Gastrocnemius medialis (tissue), 4 donors: ENCODE measurements at regions not wholly inside any gene's neighbourhood (a gene's known extent, or its start where the extent isn't known, plus 50 kb on each side); places are given as distances from the start of the nearest gene placed in this dataset.

Experiments
- ATAC-seq, 2 donors: fragments of 150-250 bp; one replicate each; pipeline ENCODE4 v1.9.1; 2016
- DNase-seq, 2 donors: peaks; one replicate each; pipeline ENCODE4 v3.0.0-alpha.2; 2019
- H3K27ac ChIP-seq, 4 donors: fragments of 200-600 bp; sonication (generic); 1 replicate in 1 of 4; 2 replicates in 3 of 4; pipeline ENCODE4 v1.5.1; 2016 to 2018; ENCODE audit warnings: mild to moderate bottlenecking in 2 of 4, moderate library complexity in 1 of 4
- H3K27me3 ChIP-seq, 3 donors: fragments of 200-600 bp; sonication (generic) in 2 of 3; 1 replicate in 1 of 3; 2 replicates in 2 of 3; pipeline versions ENCODE4 v1.5.1 to v1.6.0; 2016 to 2019; ENCODE audit warnings: mild to moderate bottlenecking in 1 of 3, moderate library complexity in 1 of 3
- H3K36me3 ChIP-seq, 2 donors: fragments of 200-600 bp; sonication (generic) in 1 of 2; one replicate each; pipeline ENCODE4 v1.5.1; 2017 to 2018
- H3K4me1 ChIP-seq, 2 donors: fragments of 200-600 bp; sonication (generic) in 1 of 2; one replicate each; pipeline ENCODE4 v1.5.1; 2016 to 2017; ENCODE audit warnings: mild to moderate bottlenecking in 2 of 2
- H3K4me3 ChIP-seq, 4 donors: fragments of 200-600 bp; sonication (generic) in 3 of 4; 1 replicate in 1 of 4; 2 replicates in 3 of 4; pipeline ENCODE4 v1.5.1; 2016 to 2019; ENCODE audit warnings: mild to moderate bottlenecking in 2 of 4
- H3K9me3 ChIP-seq, 3 donors: fragments of 200-600 bp; sonication (generic) in 2 of 3; 1 replicate in 1 of 3; 2 replicates in 2 of 3; pipeline ENCODE4 v1.5.1; 2016 to 2019
- POLR2A ChIP-seq, 2 donors: fragments of 450-650 bp; IDR thresholded peaks; one replicate each; pipeline ENCODE4 v1.6.1; 2017; ENCODE audit warnings: antibody characterized with exemption in 2 of 2, mild to moderate bottlenecking in 2 of 2, moderate library complexity in 2 of 2
- in situ Hi-C, 4 donors: fragments of 200-750 bp; cut with MboI; loops; one replicate each; pipeline versions ENCODE4 v1.15.0 to v1.8.0; 2017; ENCODE audit warnings: low sequenced_read_pairs in 4 of 4
- intact Hi-C: fragments of 100-400 bp; cut with DNase I; formaldehyde crosslinking; loops from one replicate; pipeline ENCODE4 v1.15.1; 2023; ENCODE audit warnings: low total_unique reads
- TF ChIP-seq, protein P1 (sequence below), 5 experiments: fragments of 450-650 bp in 3 of 5; fragments of 200-600 bp in 2 of 5; sonication (generic) in 2 of 5; IDR thresholded peaks in 4 of 5; conservative IDR thresholded peaks in 1 of 5; 1 replicate in 4 of 5; 2 replicates in 1 of 5; pipeline ENCODE4 v1.5.1; 2016 to 2019; ENCODE audit warnings: antibody characterized with exemption in 5 of 5, mild to moderate bottlenecking in 3 of 5, moderate library complexity in 3 of 5

DNA sequence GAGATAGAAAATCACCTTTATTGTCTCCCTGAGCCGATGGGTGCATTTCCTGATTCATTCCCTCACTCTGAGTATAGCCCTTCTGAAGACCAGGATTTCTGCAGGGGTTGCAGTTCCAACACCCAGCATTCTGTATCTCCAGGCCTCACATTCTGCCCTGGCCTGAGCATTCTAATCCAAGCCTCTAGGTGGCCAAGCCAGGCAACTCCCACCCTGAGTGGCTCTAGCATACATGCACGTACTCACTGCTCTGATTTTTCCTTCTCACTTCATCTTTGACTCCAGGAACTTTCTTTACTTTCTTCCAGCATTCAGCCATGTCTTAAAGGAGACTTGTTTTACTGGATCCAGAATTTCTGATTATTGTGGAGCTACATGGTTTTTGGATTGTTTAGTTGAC, 100.7 kb upstream of the STK39 start:
- no peaks in the 10 kb centered on the region for H3K36me3 ChIP-seq
- no peak for DNase-seq
- TF ChIP-seq, protein P1, sequence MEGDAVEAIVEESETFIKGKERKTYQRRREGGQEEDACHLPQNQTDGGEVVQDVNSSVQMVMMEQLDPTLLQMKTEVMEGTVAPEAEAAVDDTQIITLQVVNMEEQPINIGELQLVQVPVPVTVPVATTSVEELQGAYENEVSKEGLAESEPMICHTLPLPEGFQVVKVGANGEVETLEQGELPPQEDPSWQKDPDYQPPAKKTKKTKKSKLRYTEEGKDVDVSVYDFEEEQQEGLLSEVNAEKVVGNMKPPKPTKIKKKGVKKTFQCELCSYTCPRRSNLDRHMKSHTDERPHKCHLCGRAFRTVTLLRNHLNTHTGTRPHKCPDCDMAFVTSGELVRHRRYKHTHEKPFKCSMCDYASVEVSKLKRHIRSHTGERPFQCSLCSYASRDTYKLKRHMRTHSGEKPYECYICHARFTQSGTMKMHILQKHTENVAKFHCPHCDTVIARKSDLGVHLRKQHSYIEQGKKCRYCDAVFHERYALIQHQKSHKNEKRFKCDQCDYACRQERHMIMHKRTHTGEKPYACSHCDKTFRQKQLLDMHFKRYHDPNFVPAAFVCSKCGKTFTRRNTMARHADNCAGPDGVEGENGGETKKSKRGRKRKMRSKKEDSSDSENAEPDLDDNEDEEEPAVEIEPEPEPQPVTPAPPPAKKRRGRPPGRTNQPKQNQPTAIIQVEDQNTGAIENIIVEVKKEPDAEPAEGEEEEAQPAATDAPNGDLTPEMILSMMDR (IDR thresholded peaks at IDR 0.05 in 4 of 5, conservative IDR thresholded peaks at IDR 0.05 in 1 of 5) = peak in 2 of 5 experiments; percentile 7 to 33
- no peak for TF ChIP-seq POLR2A (IDR thresholded peaks at IDR 0.05)
- no peak for ATAC-seq
- no peaks in the 10 kb centered on the region for H3K9me3 ChIP-seq
- no peak overlapping the region for H3K27ac ChIP-seq
- H3K4me1 ChIP-seq = no peaks in the 10 kb centered on the region
- no peaks in the 10 kb centered on the region for H3K27me3 ChIP-seq
- intact Hi-C loops = no loop called here
- in situ Hi-C loops = loop anchor here (5.0 to 25.0 kb wide), 8 partner anchors 334 to 569 kb away; no protein-coding TSS in a partner anchor
- H3K4me3 ChIP-seq = no peak overlapping the region

DNA sequence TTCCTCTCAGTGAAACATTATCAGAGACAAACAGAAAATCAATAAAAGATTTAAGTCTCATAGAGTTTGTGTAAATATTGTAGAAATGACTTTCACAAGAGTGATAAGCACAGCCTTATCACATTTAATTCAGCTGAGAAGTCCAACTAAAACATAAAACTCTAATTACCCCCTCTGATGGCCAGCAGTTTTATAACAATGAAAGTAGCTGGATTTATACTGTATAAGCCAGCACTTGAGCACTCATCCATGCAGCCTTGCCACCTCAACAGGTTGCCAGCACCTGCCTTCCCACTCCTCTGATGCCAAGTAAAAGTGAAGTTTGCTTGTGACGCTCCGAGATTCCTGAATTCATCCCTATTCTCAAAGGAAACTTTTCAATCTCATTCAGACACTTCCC, 103.0 kb upstream of the STK39 start:
- no peak for DNase-seq
- Histone ChIP-seq H3K9me3 (no peaks in the 10 kb centered on the region), H3K36me3 (no peaks in the 10 kb centered on the region), H3K27ac (no peak overlapping the region), H3K27me3 (no peaks in the 10 kb centered on the region), H3K4me3 (no peak overlapping the region), H3K4me1 (no peaks in the 10 kb centered on the region)
- intact Hi-C loops (no loop called here), in situ Hi-C loops (no loop called here)
- no peak for ATAC-seq
- TF ChIP-seq, protein P1 (IDR thresholded peaks at IDR 0.05 in 4 of 5, conservative IDR thresholded peaks at IDR 0.05 in 1 of 5) = no peak
- no peak for TF ChIP-seq POLR2A (IDR thresholded peaks at IDR 0.05)

DNA sequence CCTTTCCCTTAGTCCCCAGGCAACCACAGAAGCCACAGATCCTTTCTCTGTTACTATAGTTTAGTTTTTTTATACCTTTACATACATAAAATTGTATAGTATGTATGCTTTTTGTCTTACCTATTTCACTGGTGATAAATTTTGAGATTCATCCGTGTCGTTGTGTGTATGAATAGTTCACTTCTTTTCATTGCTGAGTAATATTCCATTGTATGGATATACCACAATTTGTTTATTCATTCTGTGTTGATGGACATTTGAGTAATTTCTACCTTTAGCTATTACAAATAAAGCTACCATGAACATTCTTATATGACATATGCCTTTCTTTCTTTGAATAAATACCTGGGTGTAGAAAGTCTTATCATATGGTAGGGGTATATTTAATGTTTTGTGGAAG, 102.8 kb upstream of the CERS6 start:
- ATAC-seq (no peak), DNase-seq (no peak)
- intact Hi-C loops (no loop called here), in situ Hi-C loops (no loop called here)
- Histone ChIP-seq H3K27me3 (no peaks in the 10 kb centered on the region), H3K36me3 (no peaks in the 10 kb centered on the region), H3K9me3 (no peaks in the 10 kb centered on the region), H3K4me3 (no peak overlapping the region), H3K27ac (no peak overlapping the region), H3K4me1 (no peaks in the 10 kb centered on the region)
- TF ChIP-seq, protein P1 (IDR thresholded peaks at IDR 0.05 in 4 of 5, conservative IDR thresholded peaks at IDR 0.05 in 1 of 5) = no peak
- TF ChIP-seq POLR2A (IDR thresholded peaks at IDR 0.05) = no peak

GRCh38 chr2:168354499-168354898, 101.6 kb upstream of the CERS6 start:
- intact Hi-C loops = no loop called here
- no peaks in the 10 kb centered on the region for H3K4me1 ChIP-seq
- H3K27me3 ChIP-seq = no peaks in the 10 kb centered on the region
- TF ChIP-seq POLR2A (IDR thresholded peaks at IDR 0.05) = no peak
- TF ChIP-seq, protein P1 (IDR thresholded peaks at IDR 0.05 in 4 of 5, conservative IDR thresholded peaks at IDR 0.05 in 1 of 5) = no peak
- in situ Hi-C loops = no loop called here
- no peaks in the 10 kb centered on the region for H3K9me3 ChIP-seq
- ATAC-seq (no peak), DNase-seq (no peak)
- H3K36me3 ChIP-seq = no peaks in the 10 kb centered on the region
- H3K27ac ChIP-seq = no peak overlapping the region
- H3K4me3 ChIP-seq = no peak overlapping the region

DNA sequence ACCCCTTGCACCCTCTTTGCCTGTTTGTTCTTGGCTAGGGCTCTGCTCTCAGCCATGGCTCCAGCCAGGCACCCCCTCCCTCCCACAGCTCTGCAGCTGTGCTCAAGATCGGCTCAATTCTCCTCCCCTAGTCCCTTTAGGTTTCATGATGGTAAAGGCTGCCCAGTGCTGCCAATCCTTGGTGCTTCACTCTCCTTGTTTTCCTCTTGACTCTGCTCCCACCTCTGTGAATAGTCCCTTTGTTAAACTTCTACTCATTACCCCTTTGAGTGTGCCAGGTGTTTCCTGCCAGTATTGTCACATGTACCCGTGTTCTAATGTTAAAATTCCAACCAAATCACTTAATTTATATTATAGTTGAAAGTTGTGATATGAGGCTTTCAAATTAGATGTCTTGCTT, 101.0 kb upstream of the CERS6 start:
- ATAC-seq (no peak), DNase-seq (no peak)
- TF ChIP-seq, protein P1 (IDR thresholded peaks at IDR 0.05 in 4 of 5, conservative IDR thresholded peaks at IDR 0.05 in 1 of 5) = no peak
- no peak for TF ChIP-seq POLR2A (IDR thresholded peaks at IDR 0.05)
- in situ Hi-C loops = no loop called here
- Histone ChIP-seq H3K9me3 (no peaks in the 10 kb centered on the region), H3K4me1 (no peaks in the 10 kb centered on the region), H3K4me3 (no peak overlapping the region), H3K36me3 (no peaks in the 10 kb centered on the region), H3K27me3 (no peaks in the 10 kb centered on the region), H3K27ac (no peak overlapping the region)
- intact Hi-C loops = no loop called here
